T-helper 1 cell treated with Interleukin-12 subunit alpha and Interleukin-12 subunit beta and Interleukin-4 antibody, amounts not matched to agents 30 μg/mL and 1 μg/mL, for 36 hours (primary cell): ENCODE measurements at regions not wholly inside any gene's neighbourhood (a gene's known extent, or its start where the extent isn't known, plus 50 kb on each side); places are given as distances from the start of the nearest gene placed in this dataset.

Experiments
- H3K27ac Mint-ChIP-seq: one replicate; pipeline ENCODE4 v1.8.0; 2021; ENCODE audit warnings: mild to moderate bottlenecking, mixed read lengths
- H3K27me3 Mint-ChIP-seq: one replicate; pipeline ENCODE4 v1.8.0; 2021; ENCODE audit warnings: low read depth, mixed read lengths
- H3K36me3 Mint-ChIP-seq: one replicate; pipeline ENCODE4 v1.8.0; 2021; ENCODE audit warnings: low read depth, mixed read lengths
- H3K4me1 Mint-ChIP-seq: one replicate; pipeline ENCODE4 v1.8.0; 2021; ENCODE audit warnings: low read depth, mixed read lengths
- H3K4me3 Mint-ChIP-seq: one replicate; pipeline ENCODE4 v1.8.0; 2021; ENCODE audit warnings: mild to moderate bottlenecking, moderate library complexity, mixed read lengths
- H3K9me3 Mint-ChIP-seq: one replicate; pipeline ENCODE4 v1.8.0; 2021; ENCODE audit warnings: mixed read lengths

GRCh38 chr9:106733828-106734380, 129.1 kb upstream of the ZNF462 start:
- H3K27me3 Mint-ChIP-seq = no peaks in the 10 kb centered on the region
- no peaks in the 10 kb centered on the region for H3K4me1 Mint-ChIP-seq
- H3K36me3 Mint-ChIP-seq = no peaks in the 10 kb centered on the region
- H3K27ac Mint-ChIP-seq = no peak overlapping the region
- H3K4me3 Mint-ChIP-seq = no peak overlapping the region
- H3K9me3 Mint-ChIP-seq = no peaks in the 10 kb centered on the region

- no peak overlapping the region for H3K27ac Mint-ChIP-seq
- no peaks in the 10 kb centered on the region for H3K9me3 Mint-ChIP-seq
- no peaks in the 10 kb centered on the region for H3K27me3 Mint-ChIP-seq
- no peaks in the 10 kb centered on the region for H3K4me1 Mint-ChIP-seq
- H3K4me3 Mint-ChIP-seq = no peak overlapping the region
- H3K36me3 Mint-ChIP-seq = no peaks in the 10 kb centered on the region
Observed at GRCh38 chr9:106737516-106737915, 125.5 kb upstream of the ZNF462 start.

GRCh38 chr9:106738109-106738508, 124.9 kb upstream of the ZNF462 start:
- no peak overlapping the region for H3K4me3 Mint-ChIP-seq
- no peaks in the 10 kb centered on the region for H3K4me1 Mint-ChIP-seq
- no peaks in the 10 kb centered on the region for H3K27me3 Mint-ChIP-seq
- H3K27ac Mint-ChIP-seq = no peak overlapping the region
- no peaks in the 10 kb centered on the region for H3K36me3 Mint-ChIP-seq
- no peaks in the 10 kb centered on the region for H3K9me3 Mint-ChIP-seq

GRCh38 chr9:106745457-106745856, 117.5 kb upstream of the ZNF462 start:
- no peaks in the 10 kb centered on the region for H3K4me1 Mint-ChIP-seq
- no peaks in the 10 kb centered on the region for H3K27me3 Mint-ChIP-seq
- H3K4me3 Mint-ChIP-seq = no peak overlapping the region
- H3K9me3 Mint-ChIP-seq = no peaks in the 10 kb centered on the region
- H3K36me3 Mint-ChIP-seq = no peaks in the 10 kb centered on the region
- H3K27ac Mint-ChIP-seq = no peak overlapping the region

- H3K9me3 Mint-ChIP-seq = no peaks in the 10 kb centered on the region
- H3K27ac Mint-ChIP-seq = no peak overlapping the region
- no peaks in the 10 kb centered on the region for H3K27me3 Mint-ChIP-seq
- no peaks in the 10 kb centered on the region for H3K36me3 Mint-ChIP-seq
- no peak overlapping the region for H3K4me3 Mint-ChIP-seq
- no peaks in the 10 kb centered on the region for H3K4me1 Mint-ChIP-seq
Observed at GRCh38 chr9:106745876-106746275, 117.1 kb upstream of the ZNF462 start.

GRCh38 chr9:106751681-106752080, 111.3 kb upstream of the ZNF462 start:
- no peak overlapping the region for H3K4me3 Mint-ChIP-seq
- no peaks in the 10 kb centered on the region for H3K9me3 Mint-ChIP-seq
- H3K4me1 Mint-ChIP-seq = peaks cover 6% of the 10 kb centered on the region
- no peaks in the 10 kb centered on the region for H3K27me3 Mint-ChIP-seq
- H3K36me3 Mint-ChIP-seq = no peaks in the 10 kb centered on the region
- H3K27ac Mint-ChIP-seq = no peak overlapping the region

GRCh38 chr9:106752581-106752980, 110.4 kb upstream of the ZNF462 start:
- no peaks in the 10 kb centered on the region for H3K36me3 Mint-ChIP-seq
- no peaks in the 10 kb centered on the region for H3K9me3 Mint-ChIP-seq
- H3K4me1 Mint-ChIP-seq = peaks cover 6% of the 10 kb centered on the region
- H3K4me3 Mint-ChIP-seq = no peak overlapping the region
- H3K27ac Mint-ChIP-seq = peak overlapping the region; percentile 82
- no peaks in the 10 kb centered on the region for H3K27me3 Mint-ChIP-seq

- Mint-ChIP-seq H3K4me1 (peaks cover 6% of the 10 kb centered on the region), H3K9me3 (no peaks in the 10 kb centered on the region), H3K27ac (peak overlapping the region; percentile 82), H3K27me3 (no peaks in the 10 kb centered on the region), H3K36me3 (no peaks in the 10 kb centered on the region), H3K4me3 (no peak overlapping the region)
Observed at GRCh38 chr9:106753155-106753671, 109.8 kb upstream of the ZNF462 start.

- Mint-ChIP-seq H3K4me3 (no peak overlapping the region), H3K4me1 (peaks cover 9% of the 10 kb centered on the region), H3K27me3 (no peaks in the 10 kb centered on the region), H3K9me3 (no peaks in the 10 kb centered on the region), H3K27ac (no peak overlapping the region), H3K36me3 (peaks cover 2% of the 10 kb centered on the region)
Observed at GRCh38 chr9:106755736-106756135, 107.2 kb upstream of the ZNF462 start.

- Mint-ChIP-seq H3K36me3 (peaks cover 2% of the 10 kb centered on the region), H3K4me3 (no peak overlapping the region), H3K27me3 (no peaks in the 10 kb centered on the region), H3K9me3 (no peaks in the 10 kb centered on the region), H3K27ac (no peak overlapping the region), H3K4me1 (peaks cover 9% of the 10 kb centered on the region)
Observed at GRCh38 chr9:106757514-106757913, 105.5 kb upstream of the ZNF462 start.

- Mint-ChIP-seq H3K27ac (no peak overlapping the region), H3K27me3 (no peaks in the 10 kb centered on the region), H3K4me1 (peaks cover 3% of the 10 kb centered on the region), H3K9me3 (peaks cover 4% of the 10 kb centered on the region), H3K4me3 (no peak overlapping the region), H3K36me3 (peaks cover 2% of the 10 kb centered on the region)
Observed at GRCh38 chr9:106758911-106759310, 104.1 kb upstream of the ZNF462 start.

- no peak overlapping the region for H3K4me3 Mint-ChIP-seq
- peaks cover 4% of the 10 kb centered on the region for H3K9me3 Mint-ChIP-seq
- H3K27me3 Mint-ChIP-seq = no peaks in the 10 kb centered on the region
- H3K4me1 Mint-ChIP-seq = peaks cover 3% of the 10 kb centered on the region
- no peak overlapping the region for H3K27ac Mint-ChIP-seq
- H3K36me3 Mint-ChIP-seq = peaks cover 2% of the 10 kb centered on the region
Observed at GRCh38 chr9:106761493-106761892, 101.5 kb upstream of the ZNF462 start.

GRCh38 chr9:106766616-106767015, 96.3 kb upstream of the ZNF462 start:
- no peaks in the 10 kb centered on the region for H3K4me1 Mint-ChIP-seq
- H3K36me3 Mint-ChIP-seq = no peaks in the 10 kb centered on the region
- H3K4me3 Mint-ChIP-seq = no peak overlapping the region
- no peak overlapping the region for H3K27ac Mint-ChIP-seq
- peaks cover 4% of the 10 kb centered on the region for H3K9me3 Mint-ChIP-seq
- no peaks in the 10 kb centered on the region for H3K27me3 Mint-ChIP-seq

GRCh38 chr9:106769331-106769730, 93.6 kb upstream of the ZNF462 start:
- Mint-ChIP-seq H3K27ac (no peak overlapping the region), H3K9me3 (peaks cover 7% of the 10 kb centered on the region), H3K4me3 (no peak overlapping the region), H3K36me3 (no peaks in the 10 kb centered on the region), H3K4me1 (no peaks in the 10 kb centered on the region), H3K27me3 (no peaks in the 10 kb centered on the region)

- H3K4me1 Mint-ChIP-seq = no peaks in the 10 kb centered on the region
- H3K4me3 Mint-ChIP-seq = no peak overlapping the region
- H3K36me3 Mint-ChIP-seq = no peaks in the 10 kb centered on the region
- H3K27me3 Mint-ChIP-seq = no peaks in the 10 kb centered on the region
- peaks cover 8% of the 10 kb centered on the region for H3K9me3 Mint-ChIP-seq
- H3K27ac Mint-ChIP-seq = no peak overlapping the region
Observed at GRCh38 chr9:106771608-106772007, 91.4 kb upstream of the ZNF462 start.
